NCI-H345 treated with DMSO at 0.1 percent for 48 hours (cell line): ENCODE measurements at regions not wholly inside any gene's neighbourhood (a gene's known extent, or its start where the extent isn't known, plus 50 kb on each side); places are given as distances from the start of the nearest gene placed in this dataset.

ENCODE experiments used
- DNase-seq: peaks from one replicate; lab custom pipeline; 2025; ENCODE audit not compliant: unreplicated experiment; lab: John Stamatoyannopoulos, UW

- DNase-seq = no peak
Observed at GRCh38 chr18:73478191-73478590, 610.4 kb upstream of the NETO1 start.

- no peak for DNase-seq
Observed at GRCh38 chr18:73476031-73476430, 608.2 kb upstream of the NETO1 start.

DNA sequence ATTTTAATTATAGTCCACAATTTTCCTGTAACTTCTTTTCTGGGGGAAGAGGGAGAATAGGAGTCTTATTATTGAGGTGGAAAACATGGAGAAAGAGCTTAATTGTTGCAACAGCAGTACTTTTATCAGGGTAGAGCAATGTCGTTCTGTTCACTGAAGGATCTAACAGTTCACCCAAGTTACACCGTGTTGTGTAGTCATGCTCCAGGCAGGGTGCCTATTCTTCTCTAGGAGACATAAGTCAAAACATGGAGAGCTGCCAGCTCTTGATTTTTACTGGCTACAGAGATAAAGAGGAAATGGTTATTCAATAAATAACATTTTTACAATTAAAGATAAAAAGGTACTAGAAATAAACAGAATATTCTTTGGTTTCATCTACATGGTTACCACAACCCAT lies 594.3 kb upstream of the NETO1 start:
- no peak for DNase-seq

DNA sequence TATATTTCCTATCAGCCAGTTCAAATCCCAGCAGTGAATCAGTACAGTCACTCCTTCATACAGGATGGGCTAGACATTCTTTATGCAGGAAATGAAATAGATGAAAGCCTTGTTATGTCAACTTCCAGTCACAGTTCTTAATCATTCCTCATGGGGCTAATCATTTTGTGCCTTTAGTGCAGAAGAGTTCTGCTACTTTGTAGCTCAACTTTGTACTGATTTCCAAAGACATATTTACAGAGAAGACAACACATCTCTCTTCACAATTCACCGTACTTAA lies 593.9 kb upstream of the NETO1 start:
- no peak for DNase-seq

GRCh38 chr18:73461038-73461779 lies 593.4 kb upstream of the NETO1 start:
- no peak for DNase-seq

DNA sequence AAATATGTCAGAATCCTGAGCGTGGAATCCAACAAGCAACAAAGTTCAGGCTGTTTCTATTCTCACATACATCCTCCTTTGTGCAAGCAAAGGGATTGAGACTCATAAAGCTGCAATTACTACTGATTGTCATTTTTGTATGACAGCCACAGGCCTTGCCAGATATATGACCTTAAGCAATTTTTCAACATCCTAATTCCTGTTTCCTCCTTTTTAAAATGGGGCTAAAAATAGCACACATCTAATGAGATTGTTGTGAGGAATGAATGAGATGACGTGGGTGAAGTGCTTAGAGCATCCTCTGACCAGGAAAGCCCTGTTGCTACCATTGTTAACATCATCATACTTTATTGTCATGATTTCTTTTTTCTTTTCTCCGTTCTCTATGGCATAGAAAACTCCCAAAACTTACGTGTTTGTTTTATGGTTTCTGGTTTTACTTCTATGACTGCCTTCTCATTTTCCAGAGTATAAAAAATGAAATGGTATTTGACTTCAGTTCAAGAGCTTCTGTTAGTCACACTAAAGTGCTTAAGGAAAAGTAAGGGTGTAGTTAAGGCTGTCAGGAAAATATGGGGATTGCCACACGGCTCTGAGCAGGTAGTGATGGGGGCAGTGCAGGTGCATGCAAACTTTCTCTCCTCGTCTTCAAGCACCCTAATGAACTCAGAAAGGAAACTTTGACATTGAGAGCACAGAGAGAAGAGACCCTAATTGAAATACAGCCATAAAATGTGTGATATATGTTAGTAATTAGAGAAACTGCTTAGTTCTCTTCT lies 590.6 kb upstream of the NETO1 start:
- DNase-seq = no peak

- no peak for DNase-seq
Observed at GRCh38 chr18:73456643-73457042, 588.9 kb upstream of the NETO1 start.

- DNase-seq = no peak
Observed at GRCh38 chr18:73452866-73453265, 585.1 kb upstream of the NETO1 start.

- no peak for DNase-seq
Observed at GRCh38 chr18:73446502-73446901, 578.7 kb upstream of the NETO1 start.

DNA sequence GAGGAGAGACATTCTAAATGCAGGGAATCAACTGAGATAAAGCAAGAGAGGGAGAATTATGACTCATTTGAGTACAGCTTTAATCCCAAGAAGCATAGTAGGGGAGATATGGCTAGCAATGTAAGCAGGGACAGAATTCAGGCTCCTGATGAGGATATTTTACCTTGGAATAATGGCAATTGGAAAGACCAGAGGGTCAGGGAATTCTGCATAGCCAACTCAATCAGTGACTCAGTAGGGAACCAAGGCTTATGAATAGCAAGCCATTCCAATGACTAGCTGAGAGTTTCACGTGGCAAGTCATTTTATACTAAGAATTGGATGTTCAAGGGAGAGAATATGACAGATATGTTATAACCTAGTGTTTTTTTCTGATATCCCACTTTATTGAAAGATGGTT lies 563.8 kb upstream of the NETO1 start:
- DNase-seq = no peak

DNA sequence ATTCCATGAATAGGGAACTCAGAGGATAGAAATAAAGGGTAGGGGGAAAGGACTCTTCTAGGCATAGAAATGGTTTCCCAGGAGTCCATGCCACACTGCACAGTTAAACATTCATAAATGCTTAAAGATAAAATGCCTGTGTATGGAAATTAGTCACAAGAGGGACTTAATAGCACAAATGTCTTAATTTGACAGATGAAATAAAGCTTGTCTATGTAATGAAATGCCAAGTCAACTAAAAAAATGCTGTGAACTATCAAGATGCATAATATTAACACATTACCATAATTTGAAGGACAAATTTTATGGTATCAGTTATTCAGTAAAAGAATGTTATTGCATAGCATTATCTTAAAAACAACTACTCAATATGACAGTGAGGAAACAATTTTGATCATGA lies 553.2 kb upstream of the NETO1 start:
- DNase-seq = no peak

DNA sequence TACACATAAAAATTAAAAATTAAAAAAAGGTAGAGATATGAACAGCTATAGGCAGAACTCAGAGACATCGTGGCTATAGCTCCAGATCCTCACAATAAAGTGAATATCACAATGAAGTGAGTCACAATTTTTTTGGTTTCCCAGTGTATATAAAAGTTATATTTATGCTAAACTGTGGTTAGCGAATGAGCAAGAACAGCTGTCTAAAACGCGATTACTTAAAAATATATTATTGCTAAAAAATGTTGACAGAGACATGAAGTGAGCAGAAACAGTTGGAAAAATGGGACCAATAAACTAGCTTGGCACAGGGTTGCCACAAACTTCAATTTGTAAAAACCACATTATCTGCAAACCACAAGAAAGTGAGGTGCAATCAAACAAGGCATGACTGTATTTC lies 551.7 kb upstream of the NETO1 start:
- DNase-seq = no peak

DNA sequence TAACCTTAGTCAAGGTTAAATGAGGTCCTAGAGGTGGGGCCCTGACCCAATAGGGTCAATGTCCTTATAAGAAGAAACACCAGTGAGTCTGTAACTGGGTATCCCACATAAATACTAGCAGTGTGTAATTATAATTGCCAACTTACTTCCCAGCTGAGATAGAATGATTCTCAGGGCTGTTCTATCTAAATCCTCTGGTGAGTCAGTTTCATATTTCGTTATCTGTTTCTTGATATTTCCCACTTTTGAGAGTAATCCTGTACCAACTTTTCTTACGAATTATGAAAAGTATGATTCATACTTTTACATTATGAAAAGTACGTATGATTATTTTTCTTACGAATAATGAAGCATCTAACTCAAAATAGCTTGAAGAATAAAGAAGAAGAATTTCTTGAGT lies 546.8 kb upstream of the NETO1 start:
- no peak for DNase-seq

DNA sequence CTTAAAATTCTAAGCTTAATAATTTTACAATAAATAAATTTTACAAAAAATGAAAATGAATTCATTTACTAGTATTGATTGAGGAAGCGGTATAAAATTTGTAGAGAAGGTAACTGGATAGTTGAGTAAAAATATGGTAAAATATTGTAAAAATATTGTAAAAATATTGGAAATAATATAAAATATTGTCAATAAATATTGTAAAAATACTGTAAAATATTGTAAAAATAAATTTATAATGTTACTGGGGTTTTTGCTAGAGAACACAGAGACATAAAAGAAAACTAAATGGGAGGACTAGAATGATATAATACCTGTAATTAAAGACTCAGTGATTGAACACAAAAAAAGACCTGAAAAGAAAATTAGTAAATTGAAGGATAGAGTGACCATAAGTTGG lies 546.3 kb upstream of the NETO1 start:
- DNase-seq = no peak

DNA sequence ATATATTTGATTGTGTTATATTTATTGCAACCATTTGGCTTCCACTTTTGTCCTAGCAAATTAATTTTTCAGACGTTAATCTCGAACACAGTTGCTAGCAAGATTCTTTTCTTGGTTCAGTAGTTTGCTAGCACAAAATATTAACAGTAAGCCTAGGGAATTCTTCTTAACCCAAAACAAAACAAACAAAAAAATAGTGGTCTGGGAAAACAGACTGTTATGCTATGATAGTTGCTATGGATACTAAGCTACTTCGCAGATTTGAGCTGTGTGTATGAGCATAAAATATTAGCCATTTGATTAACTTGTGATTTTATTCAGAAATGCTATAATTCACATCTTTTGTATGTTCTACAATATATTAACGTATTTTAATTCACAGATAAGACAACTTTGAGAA lies 541.5 kb upstream of the NETO1 start:
- DNase-seq = no peak

DNA sequence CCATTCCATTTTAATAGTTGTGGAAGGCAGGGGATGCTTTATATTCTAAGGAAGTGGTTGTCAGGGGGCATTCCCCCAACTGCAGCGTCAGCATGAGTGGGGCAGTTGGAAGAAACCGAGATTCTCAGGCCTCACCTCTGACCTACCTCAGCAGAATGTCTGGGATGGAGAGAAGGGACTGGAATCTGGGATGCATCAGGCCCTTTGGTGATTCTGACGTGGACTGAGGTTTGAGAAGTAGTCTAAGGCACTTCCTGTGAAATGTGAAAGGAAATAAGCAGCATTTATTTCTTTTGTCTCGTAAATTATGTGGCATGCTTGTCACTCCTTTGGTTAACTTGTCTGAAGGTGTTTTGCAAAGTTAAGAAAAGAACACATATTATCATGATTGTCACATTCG lies 540.7 kb upstream of the NETO1 start:
- DNase-seq = no peak

- no peak for DNase-seq
Observed at GRCh38 chr18:73407506-73407905, 539.7 kb upstream of the NETO1 start.

GRCh38 chr18:73384246-73384645 lies 516.5 kb upstream of the NETO1 start:
- no peak for DNase-seq

DNA sequence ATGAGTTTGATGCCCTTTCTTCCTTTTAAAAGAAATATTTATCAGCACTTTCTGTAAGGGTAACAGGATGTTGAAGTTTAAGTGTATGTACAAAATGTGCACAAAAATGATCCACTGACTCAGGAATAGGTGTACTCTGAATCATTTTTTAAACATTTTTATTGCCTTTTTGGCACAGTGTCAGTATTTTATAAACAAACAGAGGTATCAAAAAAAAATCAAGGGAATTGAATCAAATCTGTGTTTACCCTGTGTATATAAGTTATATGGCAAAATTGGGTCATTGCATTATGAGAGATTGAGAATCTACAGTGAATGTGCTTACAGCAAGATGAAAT lies 513.9 kb upstream of the NETO1 start:
- no peak for DNase-seq

DNA sequence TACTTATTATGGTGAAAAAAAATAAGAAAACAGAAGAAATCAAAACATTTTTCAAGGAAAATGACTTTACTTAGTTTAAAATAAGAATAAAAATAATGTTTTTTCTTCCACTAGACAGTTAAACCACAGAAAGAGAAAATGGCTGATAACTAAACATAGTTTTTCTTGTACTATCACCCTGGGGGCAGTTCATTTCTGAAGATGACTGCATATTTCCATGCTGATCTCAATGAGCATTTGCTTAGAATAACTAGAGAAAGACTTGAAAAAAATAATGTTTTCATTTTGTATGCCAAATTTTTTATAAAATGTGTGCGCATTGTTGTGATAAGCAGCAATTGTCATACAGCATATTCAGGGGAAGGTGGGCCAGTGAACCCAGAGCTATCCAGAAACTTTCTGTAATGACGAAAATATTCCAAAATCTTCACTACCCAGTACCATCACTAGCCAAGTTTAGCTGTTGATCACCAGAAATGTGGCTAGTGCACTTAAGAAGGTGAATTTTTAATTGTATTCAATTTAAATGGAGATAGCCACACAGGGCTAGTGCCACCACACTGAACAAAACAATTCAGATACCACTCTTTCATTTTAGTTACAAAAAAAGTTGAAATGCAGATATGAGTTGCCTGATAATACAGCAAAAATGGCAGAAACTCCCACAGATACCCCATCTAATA lies 513.4 kb upstream of the NETO1 start:
- DNase-seq = no peak

DNA sequence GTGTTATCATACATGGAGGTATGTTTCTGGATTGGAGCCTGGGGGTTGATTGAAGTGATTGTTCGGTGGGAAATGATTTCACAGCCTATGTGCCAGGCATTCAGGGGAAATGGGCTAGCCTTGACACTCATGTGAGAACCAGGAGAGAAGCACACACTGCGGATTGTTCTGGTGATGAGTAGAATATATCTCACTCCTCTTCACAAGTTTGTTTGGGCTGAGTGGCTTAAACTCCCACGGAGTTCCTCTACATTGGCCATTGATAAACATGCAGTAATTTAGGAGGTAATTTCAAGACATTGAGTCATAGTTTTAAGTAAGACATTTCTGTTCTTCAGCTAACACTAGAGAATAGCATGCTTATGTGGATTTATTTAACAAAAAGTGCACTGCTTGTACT lies 498.9 kb upstream of the NETO1 start:
- DNase-seq = no peak

GRCh38 chr18:73365018-73365417 lies 497.2 kb upstream of the NETO1 start:
- DNase-seq = no peak

- no peak for DNase-seq
Observed at GRCh38 chr18:73355121-73355520, 487.3 kb upstream of the NETO1 start.
